H1 (cell line): ENCODE measurements at regions not wholly inside any gene's neighbourhood (a gene's known extent, or its start where the extent isn't known, plus 50 kb on each side); places are given as distances from the start of the nearest gene placed in this dataset.

Source experiments
- CBX8 ChIP-seq: fragments of 300-800, 300-1000 bp; sonication (generic); IDR thresholded peaks from 2 replicates; pipeline ENCODE4 v1.7.1; 2016; ENCODE audit warnings: low read depth, low read length, borderline replicate concordance
- NRF1 ChIP-seq: IDR thresholded peaks from 2 replicates; pipeline ENCODE4 v1.6.1; 2011; ENCODE audit warnings: mild to moderate bottlenecking, low read depth, low read length, improper control_type of control experiment
- POLR2AphosphoS5 ChIP-seq: IDR thresholded peaks from 2 replicates; pipeline ENCODE4 v1.6.1; 2011; ENCODE audit warnings: low read depth, low read length
- SIN3A ChIP-seq, 2 experiments: IDR thresholded peaks in 1 of 2; conservative IDR thresholded peaks in 1 of 2; 2 replicates each; pipeline ENCODE4 v1.6.1; 2011 to 2012; ENCODE audit warnings: low read length in 2 of 2, improper control_type of control experiment in 1 of 2, low read depth in 1 of 2, mild to moderate bottlenecking in 1 of 2
- SP2 ChIP-seq: IDR thresholded peaks from 2 replicates; pipeline ENCODE4 v1.6.1; 2012; ENCODE audit warnings: mild to moderate bottlenecking, low read length, inconsistent platforms
- ZNF274 ChIP-seq: IDR thresholded peaks from 2 replicates; pipeline ENCODE4 v1.7.0; 2012; ENCODE audit warnings: low read length, borderline replicate concordance; ENCODE audit errors: extremely low read depth
- TF ChIP-seq, protein P1 (sequence below): fragments of 300-600 bp; sonication (generic); IDR thresholded peaks from 2 replicates; pipeline ENCODE4 v1.7.1; 2012; ENCODE audit warnings: low read length, moderate library complexity, mild to moderate bottlenecking, inconsistent platforms; ENCODE audit not compliant: insufficient replicate concordance
- TF ChIP-seq, protein P2 (sequence below): IDR thresholded peaks from 2 replicates; pipeline ENCODE4 v1.6.1; 2012; ENCODE audit warnings: inconsistent platforms

DNA sequence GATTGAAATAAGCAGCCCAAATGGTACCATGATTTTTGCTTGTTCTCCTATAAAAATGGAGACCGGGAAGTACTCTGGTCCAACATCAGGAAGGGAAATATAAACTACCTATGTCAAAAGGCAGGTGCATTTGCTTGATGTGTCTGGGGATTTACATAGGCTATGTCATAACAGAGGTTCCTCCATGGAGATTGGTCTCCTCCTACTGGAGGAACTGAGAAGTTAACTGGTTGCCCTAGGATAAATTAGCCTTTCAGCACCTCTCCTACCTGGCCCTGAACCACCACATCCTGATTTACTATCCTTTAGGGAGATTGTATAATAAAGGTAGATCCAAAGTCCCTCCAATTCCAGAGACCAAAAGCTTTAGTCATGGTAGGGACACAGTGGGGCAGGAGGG is 1109.3 kb upstream of the B3GALT2 start (continued):
- TF ChIP-seq, protein P1, sequence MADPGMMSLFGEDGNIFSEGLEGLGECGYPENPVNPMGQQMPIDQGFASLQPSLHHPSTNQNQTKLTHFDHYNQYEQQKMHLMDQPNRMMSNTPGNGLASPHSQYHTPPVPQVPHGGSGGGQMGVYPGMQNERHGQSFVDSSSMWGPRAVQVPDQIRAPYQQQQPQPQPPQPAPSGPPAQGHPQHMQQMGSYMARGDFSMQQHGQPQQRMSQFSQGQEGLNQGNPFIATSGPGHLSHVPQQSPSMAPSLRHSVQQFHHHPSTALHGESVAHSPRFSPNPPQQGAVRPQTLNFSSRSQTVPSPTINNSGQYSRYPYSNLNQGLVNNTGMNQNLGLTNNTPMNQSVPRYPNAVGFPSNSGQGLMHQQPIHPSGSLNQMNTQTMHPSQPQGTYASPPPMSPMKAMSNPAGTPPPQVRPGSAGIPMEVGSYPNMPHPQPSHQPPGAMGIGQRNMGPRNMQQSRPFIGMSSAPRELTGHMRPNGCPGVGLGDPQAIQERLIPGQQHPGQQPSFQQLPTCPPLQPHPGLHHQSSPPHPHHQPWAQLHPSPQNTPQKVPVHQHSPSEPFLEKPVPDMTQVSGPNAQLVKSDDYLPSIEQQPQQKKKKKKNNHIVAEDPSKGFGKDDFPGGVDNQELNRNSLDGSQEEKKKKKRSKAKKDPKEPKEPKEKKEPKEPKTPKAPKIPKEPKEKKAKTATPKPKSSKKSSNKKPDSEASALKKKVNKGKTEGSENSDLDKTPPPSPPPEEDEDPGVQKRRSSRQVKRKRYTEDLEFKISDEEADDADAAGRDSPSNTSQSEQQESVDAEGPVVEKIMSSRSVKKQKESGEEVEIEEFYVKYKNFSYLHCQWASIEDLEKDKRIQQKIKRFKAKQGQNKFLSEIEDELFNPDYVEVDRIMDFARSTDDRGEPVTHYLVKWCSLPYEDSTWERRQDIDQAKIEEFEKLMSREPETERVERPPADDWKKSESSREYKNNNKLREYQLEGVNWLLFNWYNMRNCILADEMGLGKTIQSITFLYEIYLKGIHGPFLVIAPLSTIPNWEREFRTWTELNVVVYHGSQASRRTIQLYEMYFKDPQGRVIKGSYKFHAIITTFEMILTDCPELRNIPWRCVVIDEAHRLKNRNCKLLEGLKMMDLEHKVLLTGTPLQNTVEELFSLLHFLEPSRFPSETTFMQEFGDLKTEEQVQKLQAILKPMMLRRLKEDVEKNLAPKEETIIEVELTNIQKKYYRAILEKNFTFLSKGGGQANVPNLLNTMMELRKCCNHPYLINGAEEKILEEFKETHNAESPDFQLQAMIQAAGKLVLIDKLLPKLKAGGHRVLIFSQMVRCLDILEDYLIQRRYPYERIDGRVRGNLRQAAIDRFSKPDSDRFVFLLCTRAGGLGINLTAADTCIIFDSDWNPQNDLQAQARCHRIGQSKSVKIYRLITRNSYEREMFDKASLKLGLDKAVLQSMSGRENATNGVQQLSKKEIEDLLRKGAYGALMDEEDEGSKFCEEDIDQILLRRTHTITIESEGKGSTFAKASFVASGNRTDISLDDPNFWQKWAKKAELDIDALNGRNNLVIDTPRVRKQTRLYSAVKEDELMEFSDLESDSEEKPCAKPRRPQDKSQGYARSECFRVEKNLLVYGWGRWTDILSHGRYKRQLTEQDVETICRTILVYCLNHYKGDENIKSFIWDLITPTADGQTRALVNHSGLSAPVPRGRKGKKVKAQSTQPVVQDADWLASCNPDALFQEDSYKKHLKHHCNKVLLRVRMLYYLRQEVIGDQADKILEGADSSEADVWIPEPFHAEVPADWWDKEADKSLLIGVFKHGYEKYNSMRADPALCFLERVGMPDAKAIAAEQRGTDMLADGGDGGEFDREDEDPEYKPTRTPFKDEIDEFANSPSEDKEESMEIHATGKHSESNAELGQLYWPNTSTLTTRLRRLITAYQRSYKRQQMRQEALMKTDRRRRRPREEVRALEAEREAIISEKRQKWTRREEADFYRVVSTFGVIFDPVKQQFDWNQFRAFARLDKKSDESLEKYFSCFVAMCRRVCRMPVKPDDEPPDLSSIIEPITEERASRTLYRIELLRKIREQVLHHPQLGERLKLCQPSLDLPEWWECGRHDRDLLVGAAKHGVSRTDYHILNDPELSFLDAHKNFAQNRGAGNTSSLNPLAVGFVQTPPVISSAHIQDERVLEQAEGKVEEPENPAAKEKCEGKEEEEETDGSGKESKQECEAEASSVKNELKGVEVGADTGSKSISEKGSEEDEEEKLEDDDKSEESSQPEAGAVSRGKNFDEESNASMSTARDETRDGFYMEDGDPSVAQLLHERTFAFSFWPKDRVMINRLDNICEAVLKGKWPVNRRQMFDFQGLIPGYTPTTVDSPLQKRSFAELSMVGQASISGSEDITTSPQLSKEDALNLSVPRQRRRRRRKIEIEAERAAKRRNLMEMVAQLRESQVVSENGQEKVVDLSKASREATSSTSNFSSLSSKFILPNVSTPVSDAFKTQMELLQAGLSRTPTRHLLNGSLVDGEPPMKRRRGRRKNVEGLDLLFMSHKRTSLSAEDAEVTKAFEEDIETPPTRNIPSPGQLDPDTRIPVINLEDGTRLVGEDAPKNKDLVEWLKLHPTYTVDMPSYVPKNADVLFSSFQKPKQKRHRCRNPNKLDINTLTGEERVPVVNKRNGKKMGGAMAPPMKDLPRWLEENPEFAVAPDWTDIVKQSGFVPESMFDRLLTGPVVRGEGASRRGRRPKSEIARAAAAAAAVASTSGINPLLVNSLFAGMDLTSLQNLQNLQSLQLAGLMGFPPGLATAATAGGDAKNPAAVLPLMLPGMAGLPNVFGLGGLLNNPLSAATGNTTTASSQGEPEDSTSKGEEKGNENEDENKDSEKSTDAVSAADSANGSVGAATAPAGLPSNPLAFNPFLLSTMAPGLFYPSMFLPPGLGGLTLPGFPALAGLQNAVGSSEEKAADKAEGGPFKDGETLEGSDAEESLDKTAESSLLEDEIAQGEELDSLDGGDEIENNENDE: no peak
- TF ChIP-seq CBX8: no peak
- TF ChIP-seq SP2: no peak
- TF ChIP-seq SIN3A (conservative IDR thresholded peaks at IDR 0.05 in 1 of 2, IDR thresholded peaks at IDR 0.05 in 1 of 2; ENCODE audit: low read depth in 1 of 2, low read length in 2 of 2): no peak
- TF ChIP-seq, protein P2, sequence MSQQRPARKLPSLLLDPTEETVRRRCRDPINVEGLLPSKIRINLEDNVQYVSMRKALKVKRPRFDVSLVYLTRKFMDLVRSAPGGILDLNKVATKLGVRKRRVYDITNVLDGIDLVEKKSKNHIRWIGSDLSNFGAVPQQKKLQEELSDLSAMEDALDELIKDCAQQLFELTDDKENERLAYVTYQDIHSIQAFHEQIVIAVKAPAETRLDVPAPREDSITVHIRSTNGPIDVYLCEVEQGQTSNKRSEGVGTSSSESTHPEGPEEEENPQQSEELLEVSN: no peak
- no peak for TF ChIP-seq POLR2AphosphoS5
- no peak for TF ChIP-seq NRF1
- no peak for TF ChIP-seq ZNF274
